AML-193 (cell line): ENCODE measurements at regions not wholly inside any gene's neighbourhood (a gene's known extent, or its start where the extent isn't known, plus 50 kb on each side); places are given as distances from the start of the nearest gene placed in this dataset.
"Not testable (repeated sequence)": the region's sequence is repeated elsewhere in the genome, so short reads cannot be mapped to it uniquely, and the experiment has no call there.

Experiments
- DNase-seq, 2 experiments: peaks; one replicate each; lab custom pipeline; 2025; lab: John Stamatoyannopoulos, UW

- no peak for DNase-seq
These were observed 291.5 kb upstream of the CCDC179 start for GRCh38 chr11:23151819-23152218.

DNA sequence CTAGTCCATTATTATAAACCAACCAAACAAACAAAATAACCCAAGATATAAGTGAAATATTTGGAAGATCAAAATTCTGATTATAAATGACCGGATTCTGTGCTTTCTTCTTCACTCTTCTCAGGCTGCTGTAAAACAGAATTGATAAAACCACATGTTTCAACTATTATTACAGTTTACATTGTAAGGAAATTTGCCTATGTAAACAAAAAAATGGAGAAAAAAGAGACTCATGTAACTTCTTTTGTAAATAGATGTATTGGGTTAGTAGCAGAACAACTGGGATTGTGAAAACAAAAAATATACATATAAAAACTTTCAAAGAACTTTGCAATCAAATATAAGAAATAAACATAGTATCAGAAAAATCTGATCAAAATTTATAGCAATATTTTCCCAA, 295.2 kb upstream of the CCDC179 start:
- DNase-seq, result no peak

- no peak for DNase-seq
These were observed 303.7 kb upstream of the CCDC179 start for GRCh38 chr11:23164022-23164421.

DNA sequence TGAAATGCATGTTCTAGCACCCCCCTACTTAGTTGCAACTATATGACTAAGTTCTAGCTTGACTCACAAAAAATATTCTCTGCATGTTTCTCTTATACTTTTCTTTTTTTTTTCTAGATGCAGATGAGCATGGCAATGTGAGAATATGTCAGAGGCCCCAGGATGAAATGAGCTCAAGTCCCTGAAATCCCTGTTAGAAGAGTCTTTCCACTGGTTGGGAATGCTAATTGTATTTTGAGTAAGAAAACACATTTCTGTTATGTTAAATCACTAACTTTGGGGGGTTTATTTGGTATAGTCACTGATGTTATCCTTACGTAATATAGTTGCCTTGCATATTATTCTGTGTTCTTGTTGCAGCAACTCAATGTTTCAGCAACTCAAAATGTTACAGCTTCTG, 306.1 kb upstream of the CCDC179 start:
- DNase-seq, result no peak

GRCh38 chr11:23179609-23180008, 319.3 kb upstream of the CCDC179 start:
- no peak for DNase-seq

DNA sequence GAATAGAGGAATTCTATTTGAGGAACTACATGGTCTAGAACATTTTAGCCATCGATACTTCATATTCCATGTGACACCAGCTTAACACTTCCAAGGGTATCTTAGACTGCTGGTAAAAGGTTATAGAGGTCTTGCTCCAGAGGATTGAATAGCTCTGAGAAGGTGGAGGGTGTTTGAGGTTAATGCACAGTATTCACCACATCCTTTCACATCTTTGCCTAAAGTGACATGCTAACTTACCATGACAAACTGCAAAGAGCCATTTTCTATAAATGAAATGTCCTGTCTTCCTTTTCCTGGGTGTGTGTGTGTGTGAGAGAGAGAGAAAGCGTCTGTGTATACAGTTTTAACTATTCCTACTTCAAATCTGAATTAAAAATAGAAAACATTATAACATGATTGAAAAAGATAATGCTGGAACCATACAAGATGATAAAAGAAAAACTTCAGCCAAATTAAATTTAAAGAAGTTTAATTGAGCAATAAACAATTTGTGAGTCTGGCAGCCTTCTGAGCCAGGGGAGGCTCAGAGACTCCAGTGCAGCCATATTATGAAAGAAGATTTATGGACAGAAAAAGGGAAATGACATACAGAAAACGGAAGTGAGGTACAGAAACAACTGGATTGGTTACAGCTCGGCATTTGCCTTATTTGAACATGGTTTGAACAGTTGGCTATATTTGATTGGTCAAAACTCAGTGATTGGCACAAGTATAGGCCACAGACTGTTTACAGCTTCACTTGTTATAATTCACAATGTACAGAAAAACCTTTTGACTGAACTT, 320.9 kb upstream of the CCDC179 start:
- no peak for DNase-seq

DNA sequence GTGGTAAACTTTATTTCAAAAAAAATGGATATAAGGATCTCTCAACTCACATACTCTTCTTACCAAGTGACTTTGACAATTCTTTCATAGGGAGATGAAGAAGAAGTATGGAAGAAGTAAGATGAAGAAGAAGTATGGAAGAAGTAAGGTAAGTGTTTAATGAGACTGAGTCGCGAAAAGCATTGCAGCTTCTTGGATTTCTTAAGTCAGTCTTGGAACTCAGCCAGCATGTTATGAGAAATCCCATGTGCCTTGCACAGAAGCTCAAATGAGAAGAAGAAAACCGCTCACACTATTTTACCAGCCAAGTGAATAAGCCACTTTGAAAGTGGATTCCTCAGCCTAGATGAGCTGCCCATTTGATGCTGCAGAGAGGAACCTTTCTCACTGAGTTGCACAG, 332.0 kb upstream of the CCDC179 start:
- DNase-seq, result no peak

DNA sequence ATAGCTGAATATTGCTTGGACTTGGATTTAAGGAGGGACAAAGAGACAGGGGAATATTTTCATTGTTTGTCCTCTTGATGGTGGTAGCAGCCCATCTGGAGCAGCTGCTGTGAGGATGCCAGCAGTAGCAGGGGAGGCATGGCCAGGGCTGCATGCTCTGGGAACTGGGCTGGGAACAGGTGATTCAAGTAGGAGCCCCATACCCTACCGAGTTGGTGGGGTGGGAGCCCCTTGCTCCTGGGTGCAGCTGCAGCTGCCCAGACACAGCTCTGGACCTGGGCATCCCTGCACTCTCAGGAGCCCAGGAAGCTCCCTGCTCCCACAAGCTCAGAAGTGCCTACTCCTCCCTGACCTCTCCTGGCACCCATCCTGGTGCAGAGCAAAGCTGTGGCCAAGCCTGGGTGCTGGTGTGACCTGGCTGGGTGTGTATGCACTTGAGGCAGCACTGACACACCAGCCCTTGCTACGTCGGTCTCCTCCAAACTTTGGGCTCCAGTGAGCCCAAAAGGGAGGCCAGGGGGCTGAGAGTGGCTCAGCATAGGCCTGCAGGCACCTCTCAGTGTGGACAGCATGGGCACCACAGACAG, 341.8 kb upstream of the CCDC179 start:
- DNase-seq, result no peak

DNA sequence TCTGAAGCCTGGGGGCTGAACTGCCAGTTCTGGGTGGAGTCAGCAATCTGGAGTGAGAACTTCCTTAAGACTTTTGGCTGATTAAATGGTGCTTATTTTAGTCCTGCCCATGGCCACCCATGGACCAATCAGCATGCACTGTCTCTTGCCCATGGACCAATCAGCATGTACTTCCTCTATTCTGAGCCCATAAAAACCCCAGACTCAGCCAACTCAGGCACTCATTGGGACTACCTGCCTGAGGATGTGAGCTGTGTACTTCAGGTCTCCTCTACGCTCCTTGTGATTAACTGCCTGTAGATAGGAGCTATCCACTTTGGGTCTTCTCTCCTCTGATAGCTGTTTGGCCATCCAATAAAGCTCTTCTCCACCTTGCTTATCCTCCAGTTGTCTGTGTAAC, 342.3 kb upstream of the CCDC179 start:
- DNase-seq, result no peak

DNA sequence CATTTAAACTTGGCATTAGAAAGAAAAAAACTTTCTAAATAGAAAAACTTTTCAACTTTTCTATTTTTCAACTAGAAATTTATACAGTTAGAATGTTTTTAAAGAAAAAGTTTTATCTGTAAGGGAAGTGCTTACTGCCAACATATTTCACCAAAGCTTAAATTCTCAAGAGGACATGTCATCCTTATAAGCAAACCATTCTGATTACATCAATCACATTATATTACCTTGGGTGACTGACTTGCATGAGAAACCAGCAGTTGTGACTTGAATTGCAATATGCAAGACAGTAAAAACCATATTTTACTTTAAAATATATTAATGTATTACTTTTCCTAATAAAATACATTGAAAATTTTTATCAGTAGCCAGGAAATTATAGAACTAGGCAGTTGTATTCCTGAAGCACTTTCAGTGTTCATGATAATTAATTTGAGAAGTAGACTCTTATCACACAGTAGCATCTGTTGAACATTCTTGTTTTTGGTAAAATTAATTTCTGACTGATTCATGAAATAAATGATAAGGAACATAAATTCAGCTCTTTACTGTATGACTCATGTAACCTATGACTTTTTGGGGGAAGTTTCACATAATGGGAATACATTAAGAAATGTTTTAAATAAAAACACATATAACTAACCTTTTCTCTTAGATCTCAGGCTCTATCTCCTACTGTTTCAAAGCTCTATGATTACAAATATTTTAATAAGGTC, 345.0 kb upstream of the CCDC179 start:
- DNase-seq, result no peak

DNA sequence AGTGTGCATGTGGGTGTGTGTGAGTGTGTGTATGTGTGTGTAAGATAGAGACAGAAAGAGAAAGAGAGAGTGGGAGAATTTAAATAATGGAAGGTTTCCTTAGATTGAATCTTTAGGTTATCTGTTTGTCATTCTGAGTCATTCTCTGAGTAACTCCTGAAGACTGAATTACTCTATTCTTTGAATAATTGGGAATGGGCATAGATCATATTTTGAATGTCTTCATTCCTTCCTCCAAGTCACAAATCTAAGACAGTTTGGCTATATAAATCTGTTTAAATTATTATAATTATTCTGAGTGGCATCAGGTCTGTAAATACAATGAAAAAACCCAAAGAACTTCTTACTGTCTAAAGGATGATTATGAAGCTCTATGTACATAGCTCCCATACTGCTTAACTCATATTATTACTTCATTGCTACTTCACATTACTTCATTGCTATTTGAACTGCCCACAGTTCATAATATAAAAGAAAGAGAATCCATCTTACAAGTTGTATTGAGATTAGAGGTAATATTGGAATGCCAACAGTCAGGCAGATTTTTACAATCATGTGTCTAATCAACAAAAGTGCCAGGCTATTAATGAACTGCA, 346.6 kb upstream of the CCDC179 start:
- no peak for DNase-seq

GRCh38 chr11:23211221-23211620, 350.9 kb upstream of the CCDC179 start:
- no peak for DNase-seq

DNA sequence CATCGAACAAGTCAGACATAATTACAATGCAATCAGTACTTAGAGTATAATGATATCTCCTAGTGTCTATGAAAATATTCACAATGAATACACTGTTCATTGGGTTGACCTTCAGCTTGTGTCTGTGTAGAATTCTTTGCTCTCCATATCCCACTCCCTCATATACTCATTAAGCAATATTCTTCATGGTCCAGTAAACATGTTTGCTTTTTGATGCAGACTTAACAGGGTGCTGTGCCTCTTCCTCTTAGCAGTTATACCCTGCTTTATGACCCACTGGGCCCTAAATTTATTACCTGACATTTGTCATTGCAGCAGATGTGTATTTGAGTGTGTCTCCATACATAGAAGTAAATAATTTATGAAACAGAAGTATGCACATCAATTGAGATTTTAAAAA, 352.5 kb upstream of the CCDC179 start:
- DNase-seq, result no peak

DNA sequence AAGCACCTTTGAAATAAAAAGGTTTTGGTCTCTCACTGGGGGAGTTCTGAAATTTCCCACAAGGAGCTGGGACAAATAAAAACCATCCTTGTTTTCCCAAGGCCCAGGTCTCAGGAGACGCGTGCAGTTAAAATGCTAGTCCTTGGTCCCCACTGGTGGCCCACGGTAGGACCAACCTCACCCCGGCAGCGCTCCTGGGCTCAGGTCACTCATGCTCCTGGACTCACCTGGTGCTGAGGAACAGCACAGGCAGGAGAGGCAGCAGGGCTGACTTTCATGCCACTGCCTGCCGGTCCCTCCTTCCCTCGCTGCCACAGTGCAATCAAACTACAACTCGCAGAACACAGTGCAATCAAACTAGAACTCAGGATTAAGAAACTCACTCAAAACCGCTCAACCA, 356.8 kb upstream of the CCDC179 start:
- DNase-seq, result no peak

DNA sequence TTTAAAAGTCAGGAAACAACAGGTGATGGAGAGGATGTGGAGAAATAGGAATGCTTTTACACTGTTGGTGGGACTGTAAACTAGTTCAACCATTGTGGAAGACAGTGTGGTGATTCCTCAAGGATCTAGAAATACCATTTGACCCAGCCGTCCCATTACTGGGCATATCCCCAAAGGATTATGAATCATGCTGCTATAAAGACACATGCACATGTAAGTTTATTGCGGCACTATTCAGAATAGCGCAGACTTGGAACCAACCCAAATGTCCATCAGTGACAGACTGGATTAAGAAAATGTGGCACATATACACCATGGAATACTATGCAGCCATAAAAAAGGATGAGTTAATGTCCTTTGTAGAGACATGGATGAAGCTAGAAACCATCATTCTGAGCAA, 359.8 kb upstream of the CCDC179 start:
- DNase-seq, result not testable (repeated sequence)

- DNase-seq, result no peak
These were observed 361.1 kb upstream of the CCDC179 start for GRCh38 chr11:23221366-23221765.

DNA sequence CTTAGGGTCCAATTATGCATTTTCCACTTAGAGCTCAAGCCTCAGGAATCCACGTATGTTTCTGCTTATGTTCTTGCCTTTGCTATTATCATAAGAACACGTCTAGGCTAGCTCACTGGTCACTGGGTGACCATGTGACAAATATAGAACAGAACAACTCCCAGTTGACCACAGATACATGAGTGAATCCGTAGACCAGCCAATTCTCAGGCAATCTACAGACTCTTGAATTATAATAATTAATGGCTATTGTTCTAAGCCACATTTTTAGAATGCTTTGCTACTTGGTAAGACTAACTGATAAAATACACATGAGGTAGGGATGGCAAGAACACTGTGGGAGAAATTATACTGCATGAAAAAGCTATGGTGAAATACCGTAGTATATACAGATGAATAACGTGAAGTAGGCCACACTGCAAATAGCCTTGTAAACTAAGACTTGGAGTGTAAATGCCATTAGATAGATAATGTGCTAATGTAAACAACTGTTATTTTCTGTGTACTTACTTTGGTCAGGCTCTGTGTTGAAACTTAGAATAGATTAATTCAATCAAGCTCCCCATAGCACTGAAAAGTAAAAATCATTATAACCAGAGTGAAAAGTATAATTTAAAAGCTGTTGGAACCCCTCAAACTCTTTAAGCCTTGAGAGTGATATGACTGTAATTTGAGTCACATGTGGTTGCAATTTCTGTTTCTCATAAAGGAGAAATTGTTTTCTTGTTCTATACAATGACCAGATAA, 366.2 kb upstream of the CCDC179 start:
- no peak for DNase-seq

- DNase-seq, result no peak
These were observed 366.8 kb upstream of the CCDC179 start for GRCh38 chr11:23227078-23227445.

DNA sequence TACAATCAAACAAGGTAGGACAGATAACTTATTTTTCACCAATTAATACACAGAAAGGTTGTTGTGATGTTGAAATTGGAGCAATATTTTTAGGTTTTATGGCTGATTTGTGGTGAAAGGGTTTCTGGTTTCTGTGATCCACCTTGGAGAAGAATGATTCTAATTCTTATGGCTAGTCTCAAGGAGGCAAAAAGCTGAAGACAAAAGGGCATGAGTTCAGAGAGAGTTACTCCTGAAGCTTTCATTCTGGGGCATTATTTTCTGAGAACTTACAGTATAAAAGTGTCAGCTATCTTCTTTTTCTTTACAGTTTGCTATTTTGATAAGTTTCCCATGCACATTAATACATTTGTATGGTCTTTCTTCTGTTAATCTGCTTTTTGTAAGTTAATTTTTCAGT, 372.4 kb upstream of the CCDC179 start:
- no peak for DNase-seq

DNA sequence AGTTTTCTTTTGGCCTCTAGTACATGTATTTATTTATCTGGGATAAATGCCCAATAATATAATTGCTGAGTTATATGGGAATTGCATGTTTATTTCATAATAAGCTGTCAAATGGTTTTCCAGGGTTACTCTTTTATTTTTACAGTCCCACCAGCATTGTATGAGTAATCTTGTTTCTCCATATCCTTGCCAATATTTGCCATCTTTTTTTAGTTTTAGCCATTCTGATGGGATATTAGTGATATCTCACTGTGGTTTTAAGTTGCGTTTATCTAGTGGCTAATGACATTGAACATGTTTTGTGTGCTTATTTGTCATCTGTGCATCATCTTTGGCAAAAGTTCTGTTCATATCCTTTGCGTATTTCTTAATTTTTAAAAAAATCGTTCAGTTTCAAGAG, 372.8 kb upstream of the CCDC179 start:
- DNase-seq, result no peak

GRCh38 chr11:23236826-23237555, 376.7 kb upstream of the CCDC179 start:
- no peak for DNase-seq

DNA sequence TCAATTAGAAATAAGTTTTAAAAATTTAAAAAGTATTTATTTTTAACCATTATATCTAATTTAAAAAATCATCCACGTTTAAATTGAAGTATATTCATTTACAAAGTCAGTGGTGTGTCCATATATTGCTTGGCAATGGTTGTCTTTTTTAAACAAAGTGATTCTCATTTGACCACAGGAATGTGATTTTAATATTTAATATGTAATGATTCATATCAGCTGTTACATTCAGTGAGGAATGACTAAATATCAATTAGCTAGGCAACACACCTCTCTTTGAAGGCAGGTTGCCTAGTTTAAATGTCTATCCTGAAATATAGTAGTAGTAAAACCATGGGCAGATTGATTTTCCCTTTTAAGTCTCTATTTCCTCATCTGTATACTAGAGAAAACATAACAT, 392.2 kb upstream of the CCDC179 start:
- DNase-seq, result no peak
